H1 (cell line): ENCODE measurements at regions not wholly inside any gene's neighbourhood (a gene's known extent, or its start where the extent isn't known, plus 50 kb on each side); places are given as distances from the start of the nearest gene placed in this dataset.
"Not testable (repeated sequence)": the region's sequence is repeated elsewhere in the genome, so short reads cannot be mapped to it uniquely, and the experiment has no call there.

ENCODE experiments used
- CEBPB ChIP-seq: IDR thresholded peaks from 2 replicates; pipeline ENCODE4 v1.6.1; 2012; ENCODE audit warnings: low read depth, low read length
- CHD2 ChIP-seq: IDR thresholded peaks from 2 replicates; pipeline ENCODE4 v1.6.1; 2012; ENCODE audit warnings: low read length, improper control_type of control experiment
- CTCF ChIP-seq, 3 experiments: IDR thresholded peaks; 1 replicate in 2 of 3; 2 replicates in 1 of 3; pipeline versions ENCODE4 v1.5.1 to v1.6.1; 2011; ENCODE audit warnings: low read length in 3 of 3, mild to moderate bottlenecking in 3 of 3, inconsistent platforms in 2 of 3, low read depth in 1 of 3, moderate library complexity in 1 of 3; ENCODE audit not compliant: insufficient read depth in 1 of 3; ENCODE audit errors: control extremely low read depth in 1 of 3
- E2F6 ChIP-seq: IDR thresholded peaks from 2 replicates; pipeline ENCODE4 v1.6.1; 2012; ENCODE audit warnings: inconsistent platforms
- EP300 ChIP-seq, 2 experiments: IDR thresholded peaks; 1 replicate in 1 of 2; 2 replicates in 1 of 2; pipeline ENCODE4 v1.6.1; 2011 to 2012; ENCODE audit warnings: low read depth in 2 of 2, low read length in 2 of 2, mild to moderate bottlenecking in 2 of 2, borderline replicate concordance in 1 of 2, inconsistent platforms in 1 of 2, moderate library complexity in 1 of 2
- JUND ChIP-seq: IDR thresholded peaks from 2 replicates; pipeline ENCODE4 v1.6.1; 2011; ENCODE audit warnings: mild to moderate bottlenecking, improper control_type of control experiment, low read length
- MAX ChIP-seq: IDR thresholded peaks from 2 replicates; pipeline ENCODE4 v1.6.1; 2012; ENCODE audit warnings: inconsistent platforms
- NRF1 ChIP-seq: IDR thresholded peaks from 2 replicates; pipeline ENCODE4 v1.6.1; 2011; ENCODE audit warnings: mild to moderate bottlenecking, low read depth, low read length, improper control_type of control experiment
- POLR2A ChIP-seq, 2 experiments: IDR thresholded peaks; 1 replicate in 1 of 2; 2 replicates in 1 of 2; pipeline ENCODE4 v1.6.1; 2011; ENCODE audit warnings: low read depth in 2 of 2, low read length in 2 of 2, mild to moderate bottlenecking in 2 of 2; ENCODE audit errors: control extremely low read depth in 1 of 2
- POLR2AphosphoS5 ChIP-seq: IDR thresholded peaks from 2 replicates; pipeline ENCODE4 v1.6.1; 2011; ENCODE audit warnings: low read depth, low read length
- POU5F1 ChIP-seq: IDR thresholded peaks from 2 replicates; pipeline ENCODE4 v1.6.1; 2011; ENCODE audit warnings: low read depth, mild to moderate bottlenecking, low read length, moderate library complexity
- RAD21 ChIP-seq, 2 experiments: IDR thresholded peaks in 1 of 2; conservative IDR thresholded peaks in 1 of 2; 2 replicates each; pipeline ENCODE4 v1.6.1; 2011; ENCODE audit warnings: low read depth in 2 of 2, low read length in 2 of 2, improper control_type of control experiment in 1 of 2, inconsistent platforms in 1 of 2, mild to moderate bottlenecking in 1 of 2, moderate library complexity in 1 of 2
- RFX5 ChIP-seq: IDR thresholded peaks from 2 replicates; pipeline ENCODE4 v1.6.1; 2011; ENCODE audit warnings: low read depth, low read length, improper control_type of control experiment, borderline replicate concordance
- YY1 ChIP-seq: IDR thresholded peaks from 2 replicates; pipeline ENCODE4 v1.6.1; 2011; ENCODE audit warnings: low read depth, mild to moderate bottlenecking, low read length

- TF ChIP-seq E2F6; EP300 (IDR thresholded peaks at IDR 0.05; ENCODE audit: borderline replicate concordance in 1 of 2, low read depth in 2 of 2, low read length in 2 of 2); CTCF (IDR thresholded peaks at IDR 0.05; ENCODE audit: control extremely low read depth in 1 of 3, insufficient read depth in 1 of 3, low read depth in 1 of 3, low read length in 3 of 3); RFX5; POLR2AphosphoS5; POLR2A (IDR thresholded peaks at IDR 0.05; ENCODE audit: control extremely low read depth in 1 of 2, low read depth in 2 of 2, low read length in 2 of 2); POU5F1; MAX; NRF1; RAD21 (IDR thresholded peaks at IDR 0.05 in 1 of 2, conservative IDR thresholded peaks at IDR 0.05 in 1 of 2; ENCODE audit: low read depth in 2 of 2, low read length in 2 of 2); YY1; JUND; CHD2; CEBPB: not testable (repeated sequence)
Observed at GRCh38 chr4:106524772-106525171, 156.2 kb upstream of the GIMD1 start.
